Neural cell (in vitro differentiated cells): ENCODE measurements at regions not wholly inside any gene's neighbourhood (a gene's known extent, or its start where the extent isn't known, plus 50 kb on each side); places are given as distances from the start of the nearest gene placed in this dataset.

Experiments used
- CTCF ChIP-seq: fragments of 450-650 bp; IDR thresholded peaks from 2 replicates; pipeline ENCODE4 v1.5.1; 2014; ENCODE audit warnings: antibody characterized with exemption, mild to moderate bottlenecking, moderate library complexity; ENCODE audit not compliant: poor library complexity, severe bottlenecking
- EP300 ChIP-seq: fragments of 450-650 bp; conservative IDR thresholded peaks from 2 replicates; pipeline ENCODE4 v1.6.1; 2014; ENCODE audit warnings: antibody characterized with exemption, mild to moderate bottlenecking, moderate library complexity; ENCODE audit not compliant: poor library complexity, severe bottlenecking
- EZH2 ChIP-seq: fragments of 200-600, 300-800 bp; shearing (Covaris generic), sonication (generic); IDR thresholded peaks from 2 replicates; pipeline ENCODE4 v1.6.1; 2014; ENCODE audit warnings: antibody characterized with exemption, low read length, borderline replicate concordance, mild to moderate bottlenecking; ENCODE audit not compliant: insufficient read depth, poor library complexity, severe bottlenecking
- POLR2AphosphoS5 ChIP-seq: IDR thresholded peaks from 2 replicates; pipeline ENCODE4 v1.6.1; 2012
- REST ChIP-seq: IDR thresholded peaks from 2 replicates; pipeline ENCODE4 v1.6.1; 2012; ENCODE audit warnings: borderline replicate concordance

- TF ChIP-seq CTCF (no peak), EZH2 (no peak), EP300 (no peak), REST (no peak), POLR2AphosphoS5 (no peak)
Observed at GRCh38 chr17:5775098-5775497, 190.8 kb upstream of the NLRP1 start.
